ENCODE measurements at regions not wholly inside any gene's neighbourhood (a gene's known extent, or its start where the extent isn't known, plus 50 kb on each side); places are given as distances from the start of the nearest gene placed in this dataset.

DNA sequence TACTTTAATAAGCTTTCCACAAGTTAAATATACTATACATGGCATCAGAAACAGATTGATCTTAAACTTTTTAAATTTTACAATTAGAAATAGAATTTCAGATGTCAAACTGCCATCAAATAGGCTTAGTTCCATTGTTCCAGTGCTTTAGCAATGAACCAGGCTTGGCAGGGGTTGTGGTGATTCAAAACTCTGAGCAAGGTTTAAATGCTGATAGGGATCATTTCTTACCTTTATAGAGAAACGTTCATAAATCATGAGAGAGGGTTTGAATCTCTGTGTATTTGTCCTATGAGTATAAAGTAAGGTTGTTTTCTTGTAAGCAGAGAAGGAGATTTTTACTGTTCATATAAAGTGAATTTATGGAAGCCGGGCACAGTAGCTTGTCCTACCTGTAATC is 794.5 kb upstream of the TBX3 start:
- DNase-seq (ENCODE audit: low spot score): no peak
- in situ Hi-C loops (cut with MboI; ENCODE audit: low pct_unique_long_range_greater_than_20kb, low sequenced_read_pairs, unreplicated experiment): no loop called here
- TF ChIP-seq CTCF (IDR thresholded peaks at IDR 0.05; ENCODE audit: extremely low read depth, insufficient read depth, missing control alignments): no peak

DNA sequence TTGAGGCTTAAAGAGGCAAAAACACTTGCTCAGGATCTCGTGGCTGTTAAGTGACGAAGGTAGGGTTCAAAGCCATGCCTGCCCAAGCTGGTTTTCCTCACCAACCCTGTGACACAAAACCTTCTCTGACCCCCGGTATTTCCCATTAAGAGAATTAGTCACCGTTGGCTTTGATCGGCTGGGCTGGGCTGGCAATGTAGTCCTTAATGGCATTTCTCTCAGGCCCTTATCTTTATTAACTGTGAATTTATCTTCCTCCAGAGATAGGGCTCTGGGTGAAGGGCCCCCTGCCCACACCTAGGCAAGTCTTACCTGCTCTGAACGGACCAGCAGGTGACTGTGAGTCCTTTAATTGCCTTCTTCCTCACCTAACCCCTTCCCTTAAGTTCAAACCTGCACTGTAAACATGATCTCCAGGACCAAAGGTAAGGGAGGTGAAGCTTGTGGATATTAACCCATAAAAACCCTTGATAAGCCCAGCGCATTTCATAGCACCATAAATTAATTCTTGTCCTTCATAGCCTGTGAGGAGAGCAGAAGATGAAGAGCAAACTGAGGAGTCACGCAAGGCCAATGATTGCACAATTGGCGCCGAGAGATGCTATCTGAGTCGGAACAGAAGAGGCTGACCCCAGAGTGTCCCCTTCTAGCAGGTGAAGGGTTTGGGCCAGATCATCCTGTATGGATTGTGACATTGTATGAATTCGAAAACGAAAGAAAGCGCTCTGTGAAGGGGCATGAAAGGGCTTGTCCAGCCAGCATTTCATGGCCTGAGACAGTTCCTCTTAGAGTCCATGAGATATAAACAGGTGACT is 790.8 kb upstream of the TBX3 start:
- in situ Hi-C loops (cut with MboI; ENCODE audit: low pct_unique_long_range_greater_than_20kb, low sequenced_read_pairs, unreplicated experiment): no loop called here
- DNase-seq (ENCODE audit: low spot score): no peak
- TF ChIP-seq CTCF (IDR thresholded peaks at IDR 0.05; ENCODE audit: extremely low read depth, insufficient read depth, missing control alignments): no peak

DNA sequence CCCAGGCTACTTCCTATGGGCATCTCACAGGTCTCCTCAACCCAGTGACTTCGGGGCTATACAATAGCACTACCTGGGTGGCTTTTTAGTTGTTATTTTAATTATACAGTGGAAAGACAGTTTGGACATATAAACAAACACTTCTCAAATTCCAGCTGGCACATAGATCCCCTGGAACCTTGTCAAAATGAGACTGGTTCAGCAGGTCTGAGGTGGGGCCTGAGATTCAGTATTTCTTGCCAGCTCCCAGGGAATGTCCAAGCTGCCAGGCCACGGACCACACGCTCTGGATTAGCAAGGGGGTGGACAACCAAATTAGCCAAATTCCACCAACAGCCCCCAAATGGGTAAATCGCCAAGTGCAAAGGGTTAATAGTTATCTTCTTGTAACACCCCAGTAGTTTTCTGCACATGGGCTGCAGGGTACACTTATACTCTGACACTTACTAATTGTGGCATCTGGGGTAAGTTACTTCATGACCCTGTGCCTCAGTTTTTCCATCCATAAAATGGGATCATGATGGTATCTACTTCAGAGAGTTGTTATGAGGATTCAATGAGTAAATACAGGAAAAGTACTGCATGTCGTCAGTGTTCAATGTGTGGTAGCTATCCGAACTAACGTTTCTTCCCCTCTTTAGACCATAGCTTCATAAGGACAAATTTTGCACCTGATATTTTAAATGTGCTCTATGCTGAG is 789.4 kb upstream of the TBX3 start:
- no peak for DNase-seq (ENCODE audit: low spot score)
- in situ Hi-C loops (cut with MboI; ENCODE audit: low pct_unique_long_range_greater_than_20kb, low sequenced_read_pairs, unreplicated experiment): no loop called here
- no peak for TF ChIP-seq CTCF (IDR thresholded peaks at IDR 0.05; ENCODE audit: extremely low read depth, insufficient read depth, missing control alignments)

DNA sequence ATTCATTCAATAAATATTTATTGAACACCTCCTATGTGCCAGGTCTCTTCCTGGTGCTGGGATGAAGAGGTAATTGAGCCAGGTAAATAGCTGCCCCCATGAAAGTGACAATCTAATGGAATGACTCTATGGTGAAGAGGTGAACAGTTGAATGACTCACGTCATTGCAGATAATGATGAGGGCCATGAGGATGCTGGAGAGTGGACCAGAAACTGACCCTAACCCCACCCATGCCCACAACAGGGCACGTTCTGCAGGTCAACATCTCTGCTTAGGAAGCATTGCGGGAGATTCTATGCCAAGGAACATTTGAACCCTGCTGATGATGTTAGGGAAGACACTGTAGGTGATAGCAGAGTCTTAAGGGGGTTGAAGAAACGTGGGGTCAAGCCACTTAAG is 788.9 kb upstream of the TBX3 start:
- TF ChIP-seq CTCF (IDR thresholded peaks at IDR 0.05; ENCODE audit: extremely low read depth, insufficient read depth, missing control alignments): no peak
- in situ Hi-C loops (cut with MboI; ENCODE audit: low pct_unique_long_range_greater_than_20kb, low sequenced_read_pairs, unreplicated experiment): no loop called here
- no peak for DNase-seq (ENCODE audit: low spot score)

DNA sequence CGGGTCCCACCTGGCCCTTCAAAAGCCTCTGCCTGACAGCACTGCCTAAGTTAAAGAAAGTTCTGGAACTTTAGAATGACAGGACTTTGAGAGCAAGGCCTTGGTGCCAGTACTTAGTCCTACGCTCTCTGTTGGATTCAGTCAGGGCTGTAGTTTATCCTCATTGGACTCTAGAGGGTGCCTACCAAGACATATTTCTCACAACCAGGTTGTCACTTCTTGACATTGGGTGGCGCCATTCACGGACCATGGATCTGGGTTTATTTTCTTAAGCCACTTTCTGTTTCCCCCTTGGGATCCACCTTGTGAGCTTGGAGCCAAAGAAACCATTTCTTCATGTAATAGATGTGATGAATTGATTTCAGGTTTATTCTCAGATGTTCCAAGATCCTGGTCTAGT is 787.0 kb upstream of the TBX3 start:
- in situ Hi-C loops (cut with MboI; ENCODE audit: low pct_unique_long_range_greater_than_20kb, low sequenced_read_pairs, unreplicated experiment): no loop called here
- no peak for DNase-seq (ENCODE audit: low spot score)
- TF ChIP-seq CTCF (IDR thresholded peaks at IDR 0.05; ENCODE audit: extremely low read depth, insufficient read depth, missing control alignments): no peak

DNA sequence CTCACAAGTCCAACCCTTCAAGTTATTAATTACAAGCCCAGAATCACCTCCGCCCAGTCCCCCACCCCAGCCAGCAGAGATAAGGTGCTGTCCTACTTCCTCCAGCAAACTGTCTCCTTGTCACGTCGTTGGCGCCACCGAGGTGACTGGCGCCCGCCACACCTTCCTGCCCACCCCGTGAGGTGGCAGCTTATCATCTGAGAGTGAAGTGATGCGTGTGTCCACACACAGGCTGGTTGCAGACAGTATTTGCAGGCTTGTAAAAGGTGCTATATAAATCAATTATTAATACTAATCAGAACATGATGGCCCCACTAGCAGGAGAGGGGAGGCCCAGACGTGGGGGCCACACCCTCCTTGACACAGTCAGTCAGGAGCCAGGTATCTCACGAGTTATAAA is 786.6 kb upstream of the TBX3 start:
- DNase-seq (ENCODE audit: low spot score): no peak

More for the DNA sequence above, 786.6 kb upstream of the TBX3 start:
- in situ Hi-C loops (cut with MboI; ENCODE audit: low pct_unique_long_range_greater_than_20kb, low sequenced_read_pairs, unreplicated experiment): no loop called here
- TF ChIP-seq CTCF (IDR thresholded peaks at IDR 0.05; ENCODE audit: extremely low read depth, insufficient read depth, missing control alignments): no peak

Data from GM13977 (cell line).